ENCODE measurements at regions not wholly inside any gene's neighbourhood (a gene's known extent, or its start where the extent isn't known, plus 50 kb on each side); places are given as distances from the start of the nearest gene placed in this dataset.

GRCh38 chr3:59644479-59645402, 594.9 kb upstream of the CFAP20DC start:
- DNase-seq (ENCODE audit: low read depth in 1 of 2, low spot score in 1 of 2), result no peak
- H3K36me3 ChIP-seq, result no peaks in the 10 kb centered on the region
- no peak for TF ChIP-seq CTCF (IDR thresholded peaks at IDR 0.05; ENCODE audit: low read depth, low read length)

GRCh38 chr3:59641169-59641899, 591.5 kb upstream of the CFAP20DC start:
- no peak for TF ChIP-seq CTCF (IDR thresholded peaks at IDR 0.05; ENCODE audit: low read depth, low read length)
- Histone ChIP-seq H3K36me3 (no peaks in the 10 kb centered on the region), H3K4me1 (ENCODE audit: low read depth) (no peaks in the 10 kb centered on the region), H3K4me3 (no peak overlapping the region), H3K27ac (no peak overlapping the region), H3K9me3 (ENCODE audit: low read depth) (no peaks in the 10 kb centered on the region), H3K27me3 (no peaks in the 10 kb centered on the region)
- peak in 1 of 2 donors; percentile 72 for DNase-seq (ENCODE audit: low read depth in 1 of 2, low spot score in 1 of 2)

More at GRCh38 chr3:59644479-59645402, 594.9 kb upstream of the CFAP20DC start:
- H3K27me3 ChIP-seq, result no peaks in the 10 kb centered on the region
- H3K4me1 ChIP-seq (ENCODE audit: low read depth), result no peaks in the 10 kb centered on the region
- no peak overlapping the region for H3K4me3 ChIP-seq
- H3K9me3 ChIP-seq (ENCODE audit: low read depth), result no peaks in the 10 kb centered on the region
- H3K27ac ChIP-seq, result no peak overlapping the region

GRCh38 chr3:59632760-59633573, 583.1 kb upstream of the CFAP20DC start:
- Histone ChIP-seq H3K36me3 (no peaks in the 10 kb centered on the region), H3K27ac (no peak overlapping the region), H3K9me3 (ENCODE audit: low read depth) (no peaks in the 10 kb centered on the region), H3K4me3 (no peak overlapping the region), H3K4me1 (ENCODE audit: low read depth) (no peaks in the 10 kb centered on the region), H3K27me3 (no peaks in the 10 kb centered on the region)
- no peak for TF ChIP-seq CTCF (IDR thresholded peaks at IDR 0.05; ENCODE audit: low read depth, low read length)
- DNase-seq (ENCODE audit: low read depth in 1 of 2, low spot score in 1 of 2), result peak in 1 of 2 donors; percentile 7

- H3K4me3 ChIP-seq, result no peak overlapping the region
- H3K4me1 ChIP-seq (ENCODE audit: low read depth), result no peaks in the 10 kb centered on the region
- H3K9me3 ChIP-seq (ENCODE audit: low read depth), result no peaks in the 10 kb centered on the region
- no peak for DNase-seq (ENCODE audit: low read depth in 1 of 2, low spot score in 1 of 2)
- no peaks in the 10 kb centered on the region for H3K36me3 ChIP-seq
- H3K27ac ChIP-seq, result no peak overlapping the region
- no peak for TF ChIP-seq CTCF (IDR thresholded peaks at IDR 0.05; ENCODE audit: low read depth, low read length)
- H3K27me3 ChIP-seq, result no peaks in the 10 kb centered on the region
Measured at GRCh38 chr3:59631482-59631881, 581.7 kb upstream of the CFAP20DC start.

- no peak for DNase-seq (ENCODE audit: low read depth in 1 of 2, low spot score in 1 of 2)
- Histone ChIP-seq H3K4me3 (no peak overlapping the region), H3K36me3 (no peaks in the 10 kb centered on the region), H3K4me1 (ENCODE audit: low read depth) (no peaks in the 10 kb centered on the region), H3K27me3 (no peaks in the 10 kb centered on the region), H3K9me3 (ENCODE audit: low read depth) (no peaks in the 10 kb centered on the region), H3K27ac (no peak overlapping the region)
- TF ChIP-seq CTCF (IDR thresholded peaks at IDR 0.05; ENCODE audit: low read depth, low read length), result no peak
Measured at GRCh38 chr3:59621037-59621436, 571.2 kb upstream of the CFAP20DC start.

All from cardiac muscle cell (in vitro differentiated cells and primary cell).